ENCODE measurements at regions not wholly inside any gene's neighbourhood (a gene's known extent, or its start where the extent isn't known, plus 50 kb on each side); places are given as distances from the start of the nearest gene placed in this dataset.

GRCh38 chr4:138055890-138056289 is 186.3 kb downstream of the SLC7A11 start:
- no peak overlapping the region for H3K4me3 Mint-ChIP-seq
- H3K9me3 Mint-ChIP-seq: no peaks in the 10 kb centered on the region
- no peaks in the 10 kb centered on the region for H3K4me1 Mint-ChIP-seq
- H3K27ac Mint-ChIP-seq: no peak overlapping the region
- no peaks in the 10 kb centered on the region for H3K27me3 Mint-ChIP-seq
- H3K36me3 Mint-ChIP-seq (ENCODE audit: low read depth): no peaks in the 10 kb centered on the region
- ATAC-seq (replicated peaks): no peak

GRCh38 chr4:138053641-138054301 is 188.4 kb downstream of the SLC7A11 start:
- no peak for ATAC-seq (replicated peaks)
- H3K9me3 Mint-ChIP-seq: no peaks in the 10 kb centered on the region
- no peak overlapping the region for H3K27ac Mint-ChIP-seq

GRCh38 chr4:138052806-138053632 is 189.1 kb downstream of the SLC7A11 start:
- H3K27ac Mint-ChIP-seq: no peak overlapping the region
- H3K4me1 Mint-ChIP-seq: no peaks in the 10 kb centered on the region
- no peaks in the 10 kb centered on the region for H3K27me3 Mint-ChIP-seq
- no peaks in the 10 kb centered on the region for H3K9me3 Mint-ChIP-seq
- no peak overlapping the region for H3K4me3 Mint-ChIP-seq
- no peak for ATAC-seq (replicated peaks)
- H3K36me3 Mint-ChIP-seq (ENCODE audit: low read depth): no peaks in the 10 kb centered on the region

More at GRCh38 chr4:138053641-138054301, 188.4 kb downstream of the SLC7A11 start:
- no peaks in the 10 kb centered on the region for H3K4me1 Mint-ChIP-seq
- no peaks in the 10 kb centered on the region for H3K27me3 Mint-ChIP-seq
- H3K4me3 Mint-ChIP-seq: no peak overlapping the region
- no peaks in the 10 kb centered on the region for H3K36me3 Mint-ChIP-seq (ENCODE audit: low read depth)

- no peak for ATAC-seq (replicated peaks)
- H3K36me3 Mint-ChIP-seq (ENCODE audit: low read depth): no peaks in the 10 kb centered on the region
- H3K4me1 Mint-ChIP-seq: no peaks in the 10 kb centered on the region
- H3K4me3 Mint-ChIP-seq: no peak overlapping the region
- H3K27ac Mint-ChIP-seq: no peak overlapping the region
- no peaks in the 10 kb centered on the region for H3K9me3 Mint-ChIP-seq
- H3K27me3 Mint-ChIP-seq: no peaks in the 10 kb centered on the region
These were observed 191.0 kb downstream of the SLC7A11 start for GRCh38 chr4:138051157-138051556.

GRCh38 chr4:138050601-138051000 is 191.5 kb downstream of the SLC7A11 start:
- Mint-ChIP-seq H3K27me3 (no peaks in the 10 kb centered on the region), H3K27ac (no peak overlapping the region), H3K4me1 (no peaks in the 10 kb centered on the region), H3K4me3 (no peak overlapping the region), H3K9me3 (no peaks in the 10 kb centered on the region), H3K36me3 (ENCODE audit: low read depth) (no peaks in the 10 kb centered on the region)
- ATAC-seq (replicated peaks): no peak

- H3K4me1 Mint-ChIP-seq: no peaks in the 10 kb centered on the region
- H3K9me3 Mint-ChIP-seq: no peaks in the 10 kb centered on the region
- H3K4me3 Mint-ChIP-seq: no peak overlapping the region
- no peaks in the 10 kb centered on the region for H3K27me3 Mint-ChIP-seq
- ATAC-seq (replicated peaks): no peak
- H3K27ac Mint-ChIP-seq: no peak overlapping the region
- no peaks in the 10 kb centered on the region for H3K36me3 Mint-ChIP-seq (ENCODE audit: low read depth)
These were observed 192.8 kb downstream of the SLC7A11 start for GRCh38 chr4:138049355-138049754.

- ATAC-seq (replicated peaks): no peak
- Mint-ChIP-seq H3K36me3 (ENCODE audit: low read depth) (no peaks in the 10 kb centered on the region), H3K4me1 (no peaks in the 10 kb centered on the region), H3K27ac (no peak overlapping the region), H3K9me3 (no peaks in the 10 kb centered on the region), H3K4me3 (no peak overlapping the region), H3K27me3 (no peaks in the 10 kb centered on the region)
These were observed 194.9 kb downstream of the SLC7A11 start for GRCh38 chr4:138047290-138047689.

- Mint-ChIP-seq H3K4me1 (no peaks in the 10 kb centered on the region), H3K27ac (no peak overlapping the region), H3K4me3 (no peak overlapping the region)
These were observed 197.1 kb downstream of the SLC7A11 start for GRCh38 chr4:138045036-138045435.

GRCh38 chr4:138039010-138039409 is 203.1 kb downstream of the SLC7A11 start:
- ATAC-seq (replicated peaks): no peak
- H3K9me3 Mint-ChIP-seq: no peaks in the 10 kb centered on the region
- H3K36me3 Mint-ChIP-seq (ENCODE audit: low read depth): no peaks in the 10 kb centered on the region
- no peaks in the 10 kb centered on the region for H3K27me3 Mint-ChIP-seq
- H3K4me3 Mint-ChIP-seq: no peak overlapping the region
- no peak overlapping the region for H3K27ac Mint-ChIP-seq
- H3K4me1 Mint-ChIP-seq: no peaks in the 10 kb centered on the region

More at GRCh38 chr4:138045036-138045435, 197.1 kb downstream of the SLC7A11 start:
- Mint-ChIP-seq H3K36me3 (ENCODE audit: low read depth) (no peaks in the 10 kb centered on the region), H3K27me3 (no peaks in the 10 kb centered on the region), H3K9me3 (no peaks in the 10 kb centered on the region)
- ATAC-seq (replicated peaks): no peak

GRCh38 chr4:138037696-138038095 is 204.5 kb downstream of the SLC7A11 start:
- Mint-ChIP-seq H3K36me3 (ENCODE audit: low read depth) (no peaks in the 10 kb centered on the region), H3K9me3 (no peaks in the 10 kb centered on the region), H3K27ac (no peak overlapping the region), H3K4me1 (no peaks in the 10 kb centered on the region), H3K27me3 (no peaks in the 10 kb centered on the region), H3K4me3 (no peak overlapping the region)
- no peak for ATAC-seq (replicated peaks)

GRCh38 chr4:138035781-138036258 is 206.3 kb downstream of the SLC7A11 start:
- H3K4me3 Mint-ChIP-seq: no peak overlapping the region
- no peaks in the 10 kb centered on the region for H3K27me3 Mint-ChIP-seq
- no peaks in the 10 kb centered on the region for H3K36me3 Mint-ChIP-seq (ENCODE audit: low read depth)
- H3K9me3 Mint-ChIP-seq: no peaks in the 10 kb centered on the region
- ATAC-seq (replicated peaks): no peak
- no peak overlapping the region for H3K27ac Mint-ChIP-seq
- H3K4me1 Mint-ChIP-seq: no peaks in the 10 kb centered on the region

- no peak for ATAC-seq (replicated peaks)
- no peak overlapping the region for H3K27ac Mint-ChIP-seq
- no peaks in the 10 kb centered on the region for H3K4me1 Mint-ChIP-seq
- no peaks in the 10 kb centered on the region for H3K27me3 Mint-ChIP-seq
- H3K9me3 Mint-ChIP-seq: no peaks in the 10 kb centered on the region
- no peaks in the 10 kb centered on the region for H3K36me3 Mint-ChIP-seq (ENCODE audit: low read depth)
- no peak overlapping the region for H3K4me3 Mint-ChIP-seq
These were observed 207.3 kb downstream of the SLC7A11 start for GRCh38 chr4:138034871-138035270.

GRCh38 chr4:138032222-138032621 is 209.9 kb downstream of the SLC7A11 start:
- H3K27me3 Mint-ChIP-seq: no peaks in the 10 kb centered on the region
- no peak overlapping the region for H3K4me3 Mint-ChIP-seq
- no peaks in the 10 kb centered on the region for H3K36me3 Mint-ChIP-seq (ENCODE audit: low read depth)
- no peak for ATAC-seq (replicated peaks)
- H3K4me1 Mint-ChIP-seq: no peaks in the 10 kb centered on the region
- no peak overlapping the region for H3K27ac Mint-ChIP-seq
- no peaks in the 10 kb centered on the region for H3K9me3 Mint-ChIP-seq

GRCh38 chr4:138030375-138030774 is 211.8 kb downstream of the SLC7A11 start:
- Mint-ChIP-seq H3K9me3 (no peaks in the 10 kb centered on the region), H3K4me1 (no peaks in the 10 kb centered on the region), H3K27me3 (no peaks in the 10 kb centered on the region), H3K27ac (no peak overlapping the region), H3K36me3 (ENCODE audit: low read depth) (no peaks in the 10 kb centered on the region), H3K4me3 (no peak overlapping the region)
- ATAC-seq (replicated peaks): no peak

GRCh38 chr4:138028923-138029322 is 213.2 kb downstream of the SLC7A11 start:
- Mint-ChIP-seq H3K27me3 (no peaks in the 10 kb centered on the region), H3K27ac (no peak overlapping the region), H3K9me3 (no peaks in the 10 kb centered on the region), H3K36me3 (ENCODE audit: low read depth) (no peaks in the 10 kb centered on the region), H3K4me1 (no peaks in the 10 kb centered on the region), H3K4me3 (no peak overlapping the region)
- ATAC-seq (replicated peaks): no peak

Data from activated T-helper 17 cell treated with anti-CD3 and anti-CD28 coated beads, Interleukin-2, amount 50 U/mL, for 72 hours (primary cell).